ENCODE measurements at regions not wholly inside any gene's neighbourhood (a gene's known extent, or its start where the extent isn't known, plus 50 kb on each side); places are given as distances from the start of the nearest gene placed in this dataset.

DNA sequence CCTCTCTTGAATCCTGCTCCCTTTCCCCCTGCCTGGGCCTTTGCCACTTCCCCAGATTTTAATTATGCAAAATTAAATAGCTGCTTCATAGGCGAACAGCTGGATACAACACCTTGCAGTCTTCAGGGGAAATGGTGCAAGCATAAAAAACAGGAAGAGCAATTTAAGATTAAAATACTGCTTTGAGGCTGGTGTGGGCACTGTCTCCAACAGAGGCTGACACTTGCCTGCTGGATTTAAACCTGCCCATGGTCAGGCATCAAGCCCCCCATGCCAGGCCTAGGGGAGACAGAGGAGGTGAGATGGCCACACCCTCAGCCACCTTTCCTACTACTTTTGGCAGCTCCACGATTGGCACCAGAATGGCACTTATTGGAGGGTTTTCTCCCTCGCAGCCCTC, 110.1 kb upstream of the DIO3 start:
- no peak for DNase-seq

DNA sequence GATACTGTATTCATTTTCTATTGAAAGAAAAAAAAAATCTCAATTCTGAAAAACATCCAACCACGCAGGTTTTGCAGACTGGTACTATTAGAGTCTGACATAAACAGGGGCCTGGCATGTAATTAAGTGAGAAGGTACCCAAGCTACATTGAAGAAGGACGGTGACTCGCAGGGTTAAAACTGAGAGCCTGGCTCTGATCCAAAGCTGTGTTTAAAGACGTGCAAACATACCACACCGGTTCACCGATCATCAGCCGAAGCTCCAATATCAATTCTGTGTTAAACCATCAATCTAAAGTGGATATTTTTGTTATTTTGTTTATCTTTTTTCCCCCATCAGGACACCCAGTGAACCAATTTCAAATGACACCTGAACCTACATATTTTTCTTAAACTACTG, 108.1 kb upstream of the DIO3 start:
- no peak for DNase-seq

DNA sequence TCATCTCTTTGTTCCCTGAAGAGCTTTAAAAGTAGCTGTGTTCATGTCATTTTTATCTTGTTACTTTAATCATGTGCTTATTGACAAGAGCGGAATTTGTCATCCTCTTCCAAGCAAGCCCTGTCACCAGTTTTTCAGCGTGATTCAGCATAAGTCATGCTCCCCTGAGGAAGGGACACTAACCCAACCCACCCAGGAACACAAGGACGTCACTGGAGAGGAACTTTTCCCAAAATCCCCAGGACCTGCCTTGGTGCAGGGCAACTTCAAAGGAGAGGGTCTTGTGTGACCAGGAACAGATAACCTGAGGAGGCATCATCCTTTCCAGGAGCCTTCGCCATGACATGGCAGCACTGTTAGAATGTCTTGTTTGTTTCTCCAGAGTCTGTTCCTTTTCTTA, 107.1 kb upstream of the DIO3 start:
- DNase-seq, result no peak

DNA sequence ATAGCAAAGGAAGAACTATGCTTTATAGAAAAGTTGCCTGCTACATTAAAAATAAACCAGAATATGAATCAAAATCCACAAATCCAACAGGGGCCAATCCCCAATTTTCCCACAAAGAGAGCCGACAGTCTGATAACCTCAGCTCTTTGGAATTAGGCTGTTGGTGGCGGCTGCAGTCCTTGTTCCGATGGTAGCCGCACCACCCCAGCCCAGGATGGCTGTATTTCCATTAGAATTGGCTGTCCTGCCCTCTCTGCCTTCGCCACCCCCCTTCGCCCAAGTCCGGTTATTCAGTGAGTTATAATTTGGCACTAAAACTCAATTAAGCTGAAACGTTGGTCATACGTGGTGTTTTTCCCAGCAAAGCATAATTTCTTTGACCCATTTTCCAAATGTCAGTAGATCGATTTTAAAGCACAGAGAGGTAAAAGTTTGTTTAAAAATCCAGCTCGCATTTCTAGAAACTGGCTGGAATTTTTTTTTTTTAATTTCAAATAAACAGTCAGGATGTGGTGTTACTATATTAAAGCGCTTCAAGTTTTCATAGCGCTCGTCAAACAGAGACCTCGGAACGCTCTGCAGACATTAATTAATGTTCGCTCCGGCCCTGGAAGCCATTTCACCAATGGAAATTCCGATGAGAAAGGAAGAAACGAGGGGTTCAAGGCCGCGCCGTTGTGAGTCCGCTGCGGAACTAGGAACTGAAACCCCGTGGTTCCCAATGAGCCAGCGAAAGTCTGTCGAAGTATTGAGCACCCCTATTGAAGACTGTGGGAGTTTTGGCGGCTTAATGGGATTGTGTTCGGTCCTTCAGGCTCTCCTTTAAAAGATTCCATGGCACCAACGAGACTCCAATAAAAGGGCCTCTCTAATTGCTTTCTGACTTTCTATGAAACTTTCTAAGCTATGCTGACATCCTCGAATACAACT, 104.8 kb upstream of the DIO3 start:
- DNase-seq, result no peak

DNA sequence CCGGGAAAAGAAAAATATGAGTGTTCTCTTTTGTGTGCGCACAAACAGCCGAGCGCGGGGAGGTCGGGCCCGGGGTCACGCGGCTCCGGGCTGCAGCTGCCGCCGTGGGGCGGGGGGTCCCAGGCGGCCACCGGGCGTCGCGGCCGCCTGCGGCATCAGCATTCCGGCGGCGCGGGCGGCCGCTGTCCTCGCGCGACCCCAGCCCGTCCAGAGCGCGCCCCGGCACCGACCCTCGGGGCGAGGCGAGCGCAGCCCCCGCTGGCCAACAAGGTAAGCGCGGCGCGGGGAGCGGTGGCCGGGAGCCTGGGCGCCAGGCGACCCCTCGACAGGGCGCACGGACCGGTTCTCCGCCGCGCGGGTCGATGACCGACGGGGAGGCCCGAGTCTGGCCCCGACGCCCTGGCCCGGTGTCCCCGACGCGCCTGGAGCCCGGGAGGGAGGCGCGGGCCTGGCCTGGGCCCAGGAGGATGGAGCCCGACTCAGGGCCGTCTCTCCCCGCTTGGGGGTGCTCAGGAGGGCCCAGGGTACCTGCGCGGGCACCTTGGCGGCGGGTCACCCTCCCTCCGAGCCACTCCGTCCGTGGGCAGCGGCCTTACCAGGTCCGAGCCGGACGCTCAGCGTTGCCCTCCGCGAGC, 103.9 kb upstream of the DIO3 start:
- DNase-seq, result no peak

DNA sequence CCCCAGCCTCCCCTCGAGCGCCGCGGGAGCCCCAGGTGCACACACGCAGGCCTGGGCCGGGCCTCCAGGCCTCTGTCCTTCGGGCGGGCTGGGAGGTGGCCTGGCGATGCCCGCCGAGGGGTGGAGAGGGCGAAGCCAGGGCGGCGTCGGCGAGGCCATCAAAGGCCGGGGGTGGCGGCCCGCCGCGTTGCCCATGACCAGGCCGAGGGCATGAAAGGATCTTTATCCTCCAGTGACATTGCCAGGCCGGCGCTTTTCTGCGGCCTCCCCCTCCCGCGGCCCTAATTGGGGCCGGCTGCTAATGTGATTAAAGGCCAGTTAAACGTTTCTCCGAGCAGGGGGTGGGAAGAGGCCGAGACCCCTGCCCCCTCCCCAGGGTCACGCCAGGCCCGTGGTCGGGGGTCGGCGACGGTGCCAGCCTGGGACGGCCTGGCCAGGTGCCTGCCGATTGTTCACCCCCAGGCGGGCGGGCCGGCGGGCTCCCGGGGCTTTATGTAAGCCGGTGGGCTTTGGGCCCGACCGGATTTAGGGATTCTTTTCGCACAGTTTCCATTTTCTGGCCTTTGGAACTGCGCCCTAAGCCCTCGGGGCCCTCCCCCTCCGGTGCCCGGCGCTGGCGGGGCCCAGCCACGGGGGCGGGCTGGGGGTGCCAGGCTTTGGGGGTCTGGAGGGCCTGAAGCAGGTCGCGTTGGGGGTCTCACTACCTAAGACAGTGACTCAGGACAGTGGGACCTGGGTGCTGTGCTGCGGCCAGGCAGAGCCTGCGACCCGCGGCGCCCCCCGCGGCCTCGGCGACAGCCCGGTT, 103.2 kb upstream of the DIO3 start:
- no peak for DNase-seq

DNA sequence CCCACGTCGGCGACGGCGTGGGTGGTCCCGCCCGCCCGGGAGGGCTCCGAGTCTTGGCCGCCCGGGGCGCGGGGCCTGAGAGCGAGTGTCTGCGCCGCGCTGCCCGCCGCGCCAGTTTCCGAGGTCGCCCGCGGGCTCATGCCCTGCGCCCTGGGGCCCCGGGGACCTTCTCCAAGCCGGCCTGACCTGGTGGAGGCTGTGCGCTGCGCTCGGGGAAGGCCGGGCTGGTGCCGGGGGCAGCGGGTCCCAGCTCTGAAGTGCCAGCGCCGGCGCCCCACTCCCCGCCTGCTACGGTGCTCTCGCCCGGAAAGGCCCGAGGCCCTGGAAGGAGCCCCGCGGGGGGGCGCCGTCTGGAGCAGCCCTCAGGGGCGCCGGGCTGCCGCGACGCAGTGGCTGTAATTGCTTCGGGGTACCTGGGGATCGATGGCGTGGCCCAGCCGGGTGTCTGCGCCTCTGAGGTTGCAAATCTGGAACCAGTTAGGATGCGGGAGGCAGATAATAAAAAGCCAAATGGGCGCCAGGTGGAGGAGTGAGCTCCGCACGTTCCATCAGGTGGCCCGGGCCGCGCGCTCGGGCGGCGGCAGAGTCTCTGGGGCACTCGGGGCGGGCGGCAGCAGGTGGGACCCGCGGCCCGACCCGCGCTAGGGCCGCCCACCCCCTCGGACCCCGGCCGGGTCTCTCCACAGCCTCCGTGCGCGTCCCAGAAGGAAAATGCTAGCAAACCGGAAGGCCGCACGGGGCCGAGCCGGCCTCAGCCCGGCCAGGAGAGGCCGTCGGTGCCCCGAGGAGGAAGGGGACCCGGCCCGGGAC, 102.3 kb upstream of the DIO3 start:
- DNase-seq, result no peak

DNA sequence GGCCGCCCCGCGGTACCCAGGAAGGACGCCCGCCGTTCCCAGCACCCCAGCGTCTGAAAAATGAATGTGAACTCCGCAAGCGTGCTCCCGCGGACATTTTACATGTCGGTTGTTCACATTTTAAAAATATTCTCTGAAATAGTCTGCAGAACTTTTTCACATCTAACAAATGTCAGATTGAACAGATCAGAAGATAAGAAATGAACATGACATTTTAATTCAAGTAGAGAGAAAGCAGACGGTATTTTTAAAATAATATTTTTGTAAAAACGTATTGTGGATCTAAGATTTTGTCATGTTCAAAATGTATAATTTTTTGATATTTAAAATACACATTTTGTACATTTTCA, 101.8 kb upstream of the DIO3 start:
- no peak for DNase-seq

DNA sequence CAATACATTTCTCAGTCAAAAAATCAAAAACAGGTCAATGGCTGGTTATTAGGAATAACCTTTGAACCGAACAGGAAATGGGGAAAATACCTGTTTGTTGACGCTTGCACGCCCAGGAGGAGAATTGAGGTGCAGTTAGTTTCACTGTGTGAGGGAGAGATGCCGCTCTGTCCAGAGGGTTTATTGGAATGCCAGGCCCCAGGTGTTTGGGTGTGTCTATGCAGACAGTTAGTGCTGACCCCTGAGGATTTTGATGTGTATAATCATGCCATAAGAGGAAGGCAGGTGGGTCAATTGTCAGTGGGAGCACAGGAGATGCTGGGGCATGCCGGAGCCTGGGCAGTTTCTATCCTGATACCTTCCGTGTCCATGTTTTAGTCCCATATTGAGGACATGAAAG, 100.8 kb upstream of the DIO3 start:
- no peak for DNase-seq

DNA sequence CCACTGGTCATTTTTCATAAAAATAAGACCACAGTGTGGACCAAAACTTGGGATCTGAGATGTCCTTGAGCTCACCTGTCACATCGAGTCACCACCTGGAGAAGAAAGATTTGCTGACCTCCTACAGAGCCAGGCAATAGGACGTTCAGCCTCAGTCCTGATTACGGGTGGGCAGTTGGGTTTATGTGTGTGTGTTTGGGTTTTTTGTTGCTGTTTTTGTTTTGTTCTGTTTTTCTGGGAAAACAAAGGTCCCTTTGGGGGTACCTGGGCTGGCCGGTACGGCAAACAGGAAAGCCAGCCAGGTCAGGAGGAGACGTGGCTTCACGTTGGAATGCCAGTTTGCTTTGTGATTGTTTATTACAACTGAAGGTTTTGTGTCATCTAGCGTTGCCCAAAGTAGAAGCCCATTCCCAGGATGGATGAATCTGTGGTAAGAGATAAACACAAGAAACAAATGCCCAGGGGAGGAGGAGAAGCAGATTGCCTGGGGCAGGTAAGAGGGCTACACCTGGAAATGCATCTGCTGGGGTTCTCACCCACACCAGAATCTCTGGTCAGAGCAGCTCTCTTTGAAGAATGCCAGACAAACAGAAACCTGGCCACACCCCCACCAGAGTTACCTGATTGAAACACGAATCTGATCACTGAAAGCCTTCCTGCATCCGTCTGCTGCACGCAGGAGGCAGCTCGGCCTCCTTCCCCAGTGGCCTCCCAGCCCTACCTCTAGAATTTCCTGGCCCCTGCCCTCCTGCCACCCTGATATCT, 100.1 kb upstream of the DIO3 start:
- no peak for DNase-seq

DNA sequence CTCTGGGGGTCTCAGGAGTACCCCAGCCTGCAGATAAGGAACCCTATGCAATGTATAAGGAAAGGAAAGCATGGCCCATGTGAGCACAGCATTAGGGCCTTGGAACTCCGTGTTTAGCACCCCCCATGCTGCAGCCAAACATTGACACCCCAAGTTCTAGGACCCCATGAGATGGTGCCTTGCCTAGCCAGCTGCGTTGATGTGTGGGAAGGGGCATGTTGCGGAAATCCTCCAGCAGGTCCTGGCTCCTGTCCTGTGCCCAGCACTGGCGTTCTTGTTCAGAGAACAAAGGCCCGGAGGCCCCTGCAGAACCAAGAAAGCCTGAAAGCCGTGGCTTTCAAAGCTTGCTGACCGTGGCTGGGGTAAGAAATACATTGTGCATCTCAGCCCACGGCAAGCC, 99.4 kb upstream of the DIO3 start:
- no peak for DNase-seq

DNA sequence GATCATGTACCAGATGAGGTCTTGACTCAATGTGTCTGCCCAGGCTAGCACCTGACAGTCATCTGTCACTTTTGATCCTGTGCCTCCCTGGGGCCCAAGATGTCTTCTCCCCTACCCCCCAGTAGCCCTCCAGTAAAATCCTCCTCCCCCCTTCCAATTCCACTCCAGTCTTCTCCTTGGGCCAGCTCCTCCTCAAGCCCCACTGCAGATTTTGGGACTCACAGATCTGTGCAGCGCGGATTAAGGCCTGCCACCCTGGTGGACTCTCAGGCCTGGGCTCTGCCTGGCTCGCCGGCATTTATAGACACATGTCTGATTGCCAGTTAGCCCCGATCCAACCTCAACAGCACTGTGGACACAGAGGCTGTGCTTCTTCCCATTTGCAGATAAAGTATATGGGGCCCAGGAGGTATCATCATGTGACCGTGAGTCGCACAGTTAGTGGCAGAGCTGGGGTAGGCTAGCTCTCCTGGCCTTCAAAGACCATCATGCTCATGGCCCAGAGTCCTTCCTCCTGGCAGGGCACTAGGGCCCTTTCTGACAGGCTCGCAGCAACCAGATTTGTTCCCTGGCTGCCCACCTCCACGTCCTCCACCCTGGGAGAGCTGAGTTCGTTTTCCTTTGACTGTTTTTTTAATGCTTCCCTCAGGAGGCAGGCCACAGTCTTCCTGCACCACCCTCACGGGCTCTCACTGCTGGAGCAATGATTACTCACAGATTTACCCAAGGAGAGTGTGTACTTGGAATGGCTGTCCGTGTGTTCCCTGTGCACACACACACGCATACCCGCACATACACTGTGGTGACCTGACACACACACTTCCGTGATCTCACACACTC, 98.3 kb upstream of the DIO3 start:
- no peak for DNase-seq

DNA sequence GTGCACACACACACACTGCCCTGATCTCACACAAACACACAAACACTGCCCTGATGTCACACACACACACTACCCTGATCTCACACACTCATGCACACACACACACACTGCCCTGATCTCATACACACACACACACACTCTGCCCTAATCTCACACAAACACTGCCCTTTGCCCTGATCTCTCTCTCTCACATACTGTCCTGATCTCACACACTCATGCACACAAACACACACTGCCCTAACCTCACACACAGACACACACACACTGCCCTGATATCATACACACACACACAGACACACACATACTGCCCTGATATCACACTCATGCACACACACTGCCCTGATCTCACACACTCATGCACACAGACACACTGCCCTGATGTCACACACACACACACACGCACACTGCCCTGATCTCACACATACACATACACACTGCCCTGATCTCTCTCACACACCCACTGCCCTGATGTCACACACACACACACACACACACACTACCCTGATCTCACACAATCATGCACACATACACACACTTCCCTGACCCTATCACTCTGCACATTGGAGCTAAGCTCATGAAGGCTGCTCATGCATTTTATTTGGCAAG, 97.6 kb upstream of the DIO3 start:
- no peak for DNase-seq

DNA sequence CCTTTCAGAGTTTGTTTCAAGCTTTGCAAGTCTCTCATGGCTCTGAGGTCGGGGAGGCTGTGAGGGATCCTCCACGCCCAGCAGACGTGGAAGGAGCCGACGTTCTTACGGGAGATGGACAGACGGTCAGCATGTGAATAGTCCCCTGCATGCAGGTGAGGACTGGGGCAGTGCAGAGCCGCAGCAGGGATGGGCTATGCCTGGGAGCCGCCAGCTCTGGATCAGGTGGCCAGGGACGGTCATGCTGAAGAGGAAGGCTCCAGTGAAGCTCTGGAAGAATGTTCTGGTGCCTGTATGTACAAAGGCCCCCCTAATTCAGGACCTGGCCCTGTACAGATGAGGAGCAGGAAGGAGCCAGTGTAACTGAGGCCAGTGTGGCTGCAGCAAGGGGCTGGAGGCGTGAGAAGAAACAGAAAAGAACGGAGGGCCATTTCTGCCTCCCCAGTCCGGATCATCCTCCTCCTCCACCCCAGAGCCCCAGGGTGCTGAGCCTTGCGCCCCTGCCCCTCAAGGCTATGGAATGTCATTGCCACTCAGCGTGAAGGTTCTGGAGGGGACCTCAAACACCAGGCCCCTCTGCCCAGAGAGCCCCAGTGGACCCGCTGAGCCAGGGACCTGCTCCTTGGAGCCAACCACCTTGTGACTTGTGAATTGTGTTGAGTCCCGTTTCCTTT, 96.8 kb upstream of the DIO3 start:
- no peak for DNase-seq

DNA sequence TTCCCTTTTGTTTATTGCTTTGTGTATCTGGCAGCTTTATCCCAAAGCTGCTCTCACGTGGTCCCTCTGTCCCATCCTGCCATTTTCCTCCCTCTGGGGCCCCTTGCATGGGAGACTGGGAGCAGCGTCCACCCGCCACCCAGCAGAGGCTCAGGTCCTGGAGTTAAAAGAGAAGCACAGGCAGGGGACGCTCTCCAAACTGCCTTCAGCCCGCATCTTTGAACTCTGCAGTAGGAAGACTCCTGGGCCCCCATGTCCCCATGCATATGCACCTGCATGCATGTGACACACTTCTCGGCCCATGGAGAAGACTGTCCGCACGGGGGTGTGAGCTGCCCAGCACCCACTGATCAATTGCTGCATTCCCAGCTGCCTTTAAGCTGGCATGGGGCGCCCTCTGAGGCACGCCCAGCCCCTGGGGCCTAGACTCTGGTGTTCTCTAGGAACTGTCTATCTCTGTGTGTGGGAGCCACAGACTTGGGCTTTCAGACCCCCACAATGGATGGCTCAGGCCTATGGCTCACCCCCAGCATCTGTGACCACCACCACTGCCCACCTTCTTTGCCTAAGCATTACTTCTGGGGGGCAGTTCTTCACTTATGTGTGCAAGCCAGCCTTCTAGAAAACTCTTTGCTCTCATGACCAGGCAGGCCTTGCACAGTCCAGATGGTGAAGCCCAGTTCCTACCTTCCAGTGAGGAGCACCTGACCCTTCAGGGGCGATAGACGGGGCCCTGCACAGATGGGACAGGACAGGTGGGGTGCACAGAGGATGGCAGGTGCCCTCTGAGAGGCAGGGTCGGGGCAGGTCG, 96.1 kb upstream of the DIO3 start:
- no peak for DNase-seq

DNA sequence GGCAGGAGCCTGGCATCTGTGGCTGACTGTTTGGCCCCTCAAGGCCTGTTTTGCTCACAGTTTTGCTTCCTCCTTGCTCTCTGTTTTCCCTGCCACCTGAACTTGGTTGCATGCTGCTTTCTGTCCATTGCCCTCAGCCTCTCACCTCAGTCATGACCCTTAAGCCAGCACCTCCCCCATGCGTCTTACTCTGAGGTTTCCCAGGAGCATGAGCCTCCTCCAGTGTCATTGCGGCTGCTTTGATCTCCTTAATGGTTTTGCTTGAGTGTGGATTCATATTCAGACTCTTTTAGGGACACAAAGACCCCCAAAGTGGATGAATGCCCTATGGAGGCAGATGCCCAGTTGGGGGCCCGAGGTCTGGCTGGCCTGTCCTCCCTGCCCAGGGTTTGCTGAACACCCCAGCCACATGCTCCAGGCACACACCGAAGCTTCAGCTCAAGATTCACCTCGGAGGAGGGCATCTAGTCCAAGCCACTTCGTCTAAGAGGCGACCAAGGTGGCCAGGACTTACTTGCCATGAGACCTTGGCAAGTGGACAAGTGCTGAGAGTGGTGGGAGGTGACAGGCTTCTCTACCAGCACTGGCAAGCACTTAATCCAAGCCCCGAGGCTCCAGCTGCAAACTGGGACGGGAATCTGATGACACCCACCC, 95.4 kb upstream of the DIO3 start:
- DNase-seq, result no peak

DNA sequence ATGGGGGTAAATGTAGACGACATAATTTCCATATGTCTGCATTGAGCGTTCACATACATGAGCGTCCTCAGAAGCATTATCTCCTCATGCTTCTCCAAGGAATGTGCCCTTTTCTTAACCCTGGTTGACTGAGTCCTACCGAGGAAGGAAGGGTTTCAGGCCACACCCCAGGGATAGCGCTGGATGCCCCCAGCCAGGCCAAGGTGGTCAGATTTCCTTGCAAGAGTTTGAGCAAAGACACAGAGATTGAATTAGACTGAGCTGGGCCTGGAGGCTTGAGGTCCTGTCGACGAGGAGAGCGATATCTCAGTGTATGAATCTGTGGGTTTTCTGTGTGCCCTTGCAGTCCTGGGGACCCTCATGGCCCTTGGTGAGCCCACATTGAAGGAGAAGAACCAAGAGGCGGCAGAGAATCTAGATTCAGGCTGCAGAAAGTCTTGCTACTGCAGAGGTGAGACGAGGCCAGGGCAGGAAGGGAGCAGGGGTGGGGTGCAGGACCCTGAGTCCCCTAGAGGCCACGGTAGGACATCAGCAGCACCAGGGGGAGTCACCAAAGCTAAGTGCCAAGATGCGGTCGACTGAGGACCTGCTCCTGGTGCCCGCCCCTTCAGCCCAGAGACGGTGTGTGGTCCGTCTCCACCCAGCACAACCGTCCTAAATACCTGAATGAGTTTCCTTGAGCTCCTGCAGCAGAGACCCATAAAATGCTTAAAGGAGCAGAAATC, 94.7 kb upstream of the DIO3 start:
- DNase-seq, result no peak
